K562 (cell line): ENCODE measurements at regions not wholly inside any gene's neighbourhood (a gene's known extent, or its start where the extent isn't known, plus 50 kb on each side); places are given as distances from the start of the nearest gene placed in this dataset.

ENCODE experiments used
- ATF1 ChIP-seq, 2 experiments: fragments of 450-650 bp in 1 of 2; IDR thresholded peaks; 2 replicates each; pipeline ENCODE4 v1.6.1; 2016; ENCODE audit warnings: missing compliant biosample characterization in 1 of 2, missing genetic modification characterization in 1 of 2
- GABPA ChIP-seq: fragments of 200-800 bp; sonication (Bioruptor generic); conservative IDR thresholded peaks from 2 replicates; pipeline ENCODE4 v1.6.1; 2016; ENCODE audit warnings: low read depth, missing genetic modification characterization, missing compliant biosample characterization
- KDM4B ChIP-seq, 2 experiments: fragments of 450-650 bp in 1 of 2; sonication (generic) in 1 of 2; IDR thresholded peaks; 2 replicates each; pipeline ENCODE4 v1.6.1; 2016 to 2017; ENCODE audit warnings: borderline replicate concordance in 2 of 2, antibody characterized with exemption in 1 of 2, low read depth in 1 of 2, mild to moderate bottlenecking in 1 of 2
- MCM5 ChIP-seq: fragments of 450-650 bp; IDR thresholded peaks from 2 replicates; pipeline ENCODE4 v1.6.1; 2016; ENCODE audit warnings: low read depth
- NR2C2 ChIP-seq, 2 experiments: fragments of 200-800 bp in 1 of 2; sonication (Bioruptor generic) in 1 of 2; sonication (generic) in 1 of 2; formaldehyde crosslinking in 1 of 2; IDR thresholded peaks; 2 replicates each; pipeline versions ENCODE4 v1.6.1 to v1.8.0; 2016 to 2022; ENCODE audit warnings: mild to moderate bottlenecking in 1 of 2, missing compliant biosample characterization in 1 of 2, missing genetic modification characterization in 1 of 2, missing genetic modification reagents in 1 of 2
- RBFOX2 ChIP-seq: fragments of 200-400 bp; formaldehyde crosslinking; IDR thresholded peaks from 2 replicates; pipeline ENCODE4 v1.6.1; 2017; ENCODE audit warnings: low read depth, mild to moderate bottlenecking, low read length, moderate library complexity
- ZNF165 ChIP-seq: fragments of 250-450 bp; sonication (Bioruptor Pico); IDR thresholded peaks from 2 replicates; pipeline ENCODE4 v1.4.0; 2020; ENCODE audit warnings: borderline replicate concordance
- ZNF274 ChIP-seq: IDR thresholded peaks from 2 replicates; pipeline ENCODE4 v1.6.1; 2011; ENCODE audit warnings: low read depth, mild to moderate bottlenecking, low read length, moderate library complexity, borderline replicate concordance
- ZNF75A ChIP-seq: fragments of 450-650 bp; formaldehyde crosslinking; IDR thresholded peaks from 2 replicates; pipeline ENCODE4 v1.4.0; 2020; ENCODE audit warnings: mild to moderate bottlenecking

GRCh38 chr10:2772135-2772534, 295.2 kb upstream of the PFKP start:
- no peak for TF ChIP-seq KDM4B (IDR thresholded peaks at IDR 0.05; ENCODE audit: borderline replicate concordance in 2 of 2, low read depth in 1 of 2)
- TF ChIP-seq GABPA (tag): no peak
- TF ChIP-seq ZNF75A (CRISPR knock-in tag): no peak
- no peak for TF ChIP-seq ZNF165 (CRISPR knock-in tag)
- TF ChIP-seq ZNF274: no peak
- no peak for TF ChIP-seq NR2C2 (CRISPR knock-in tag; IDR thresholded peaks at IDR 0.05)
- TF ChIP-seq NR2C2 (tag; IDR thresholded peaks at IDR 0.05): no peak
- no peak for TF ChIP-seq ATF1 (CRISPR knock-in tag; IDR thresholded peaks at IDR 0.05)
- TF ChIP-seq ATF1 (tag; IDR thresholded peaks at IDR 0.05): no peak
- TF ChIP-seq MCM5: no peak
- no peak for TF ChIP-seq RBFOX2
